ENCODE measurements at regions not wholly inside any gene's neighbourhood (a gene's known extent, or its start where the extent isn't known, plus 50 kb on each side); places are given as distances from the start of the nearest gene placed in this dataset.

- TF ChIP-seq, protein P1, sequence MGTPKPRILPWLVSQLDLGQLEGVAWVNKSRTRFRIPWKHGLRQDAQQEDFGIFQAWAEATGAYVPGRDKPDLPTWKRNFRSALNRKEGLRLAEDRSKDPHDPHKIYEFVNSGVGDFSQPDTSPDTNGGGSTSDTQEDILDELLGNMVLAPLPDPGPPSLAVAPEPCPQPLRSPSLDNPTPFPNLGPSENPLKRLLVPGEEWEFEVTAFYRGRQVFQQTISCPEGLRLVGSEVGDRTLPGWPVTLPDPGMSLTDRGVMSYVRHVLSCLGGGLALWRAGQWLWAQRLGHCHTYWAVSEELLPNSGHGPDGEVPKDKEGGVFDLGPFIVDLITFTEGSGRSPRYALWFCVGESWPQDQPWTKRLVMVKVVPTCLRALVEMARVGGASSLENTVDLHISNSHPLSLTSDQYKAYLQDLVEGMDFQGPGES (IDR thresholded peaks at IDR 0.05; ENCODE audit: low read depth, low read length), result no peak
- TF ChIP-seq FOSL2 (IDR thresholded peaks at IDR 0.05; ENCODE audit: borderline replicate concordance, low read depth) (no peak), YY1 (IDR thresholded peaks at IDR 0.05; ENCODE audit: low read depth) (no peak)
- TF ChIP-seq, protein P2, sequence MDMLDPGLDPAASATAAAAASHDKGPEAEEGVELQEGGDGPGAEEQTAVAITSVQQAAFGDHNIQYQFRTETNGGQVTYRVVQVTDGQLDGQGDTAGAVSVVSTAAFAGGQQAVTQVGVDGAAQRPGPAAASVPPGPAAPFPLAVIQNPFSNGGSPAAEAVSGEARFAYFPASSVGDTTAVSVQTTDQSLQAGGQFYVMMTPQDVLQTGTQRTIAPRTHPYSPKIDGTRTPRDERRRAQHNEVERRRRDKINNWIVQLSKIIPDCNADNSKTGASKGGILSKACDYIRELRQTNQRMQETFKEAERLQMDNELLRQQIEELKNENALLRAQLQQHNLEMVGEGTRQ (IDR thresholded peaks at IDR 0.05; ENCODE audit: borderline replicate concordance, low read depth, low read length), result no peak
Observed at GRCh38 chr11:29281271-29281777, 735.5 kb downstream of the KCNA4 start (continued).

DNA sequence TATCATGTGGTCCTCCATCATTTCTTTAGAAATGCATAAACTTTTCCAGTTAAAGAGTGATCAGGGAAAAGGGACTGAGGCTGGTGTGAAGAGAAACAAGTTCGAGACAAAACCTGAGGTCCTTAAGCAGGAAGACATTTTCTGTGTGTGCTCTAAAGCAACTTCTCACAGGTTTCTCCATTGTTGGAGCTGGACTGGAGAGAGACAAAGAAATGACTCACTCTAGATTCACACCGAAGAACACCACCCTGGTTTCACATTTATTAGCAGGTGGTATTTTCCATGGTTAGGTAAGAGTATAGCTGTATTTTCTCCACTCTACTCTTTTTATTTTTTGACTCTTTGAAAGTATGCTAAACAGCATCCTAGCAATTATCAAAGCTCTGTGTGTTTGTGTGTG, 736.4 kb downstream of the KCNA4 start:
- Histone ChIP-seq H3K9me3 (no peaks in the 10 kb centered on the region), H3K27me3 (ENCODE audit: insufficient read depth) (no peaks in the 10 kb centered on the region), H3K27ac (ENCODE audit: low read depth in 2 of 2, low read length in 1 of 2) (peak overlapping the region in 1 of 2 experiments; percentile 85; a peak in 2 of 4 replicates), H3K4me2 (peak overlapping the region; percentile 31), H2AFZ (ENCODE audit: low read depth) (peak overlapping the region; percentile 66), H3F3A (replicated peaks; ENCODE audit: insufficient read depth) (no peaks in the 10 kb centered on the region), H4K20me1 (ENCODE audit: insufficient read depth) (no peaks in the 10 kb centered on the region), H3K36me3 (replicated peaks in 1 of 2; ENCODE audit: control insufficient read depth in 1 of 2, insufficient read depth in 2 of 2, low read length in 1 of 2) (no peaks in the 10 kb centered on the region), H3K79me2 (ENCODE audit: insufficient read depth) (no peaks in the 10 kb centered on the region), H3K4me3 (ENCODE audit: low read depth in 2 of 2, low read length in 1 of 2) (peak overlapping the region in 1 of 2 experiments; percentile 12; a peak in 1 of 4 replicates), H3K4me1 (ENCODE audit: control insufficient read depth in 1 of 2, insufficient read depth in 2 of 2, low read depth in 1 of 2, low read length in 1 of 2) (peaks cover 0 to 21% of the 10 kb centered on the region in 2 experiments; a peak in 3 of 4 replicates), H3K9ac (peak overlapping the region; percentile 52), H3K9me2 (no peaks in the 10 kb centered on the region)
- ChIA-PET CTCF (no interaction called here), POLR2A (no interaction called here)
- TF ChIP-seq GATA2 (CRISPR knock-in tag; IDR thresholded peaks at IDR 0.05) (no peak), SMC3 (IDR thresholded peaks at IDR 0.05; ENCODE audit: low read depth, low read length) (no peak), POLR2AphosphoS5 (IDR thresholded peaks at IDR 0.05; ENCODE audit: low read depth, low read length) (0 out of 2 replicates have a peak, but pooled peaks have one; percentile 14), FOSL2 (IDR thresholded peaks at IDR 0.05; ENCODE audit: borderline replicate concordance, low read depth) (peak; percentile 44; the same call in 1 of the 2 replicates), JUND (IDR thresholded peaks at IDR 0.05) (0 out of 2 replicates have a peak, but pooled peaks have one; percentile 7)
- DNase-seq, result no peak
- WGBS (ENCODE audit: low lambda C conversion rate), result 18% methylated on average over 2 of the region's 2 CpGs

DNA sequence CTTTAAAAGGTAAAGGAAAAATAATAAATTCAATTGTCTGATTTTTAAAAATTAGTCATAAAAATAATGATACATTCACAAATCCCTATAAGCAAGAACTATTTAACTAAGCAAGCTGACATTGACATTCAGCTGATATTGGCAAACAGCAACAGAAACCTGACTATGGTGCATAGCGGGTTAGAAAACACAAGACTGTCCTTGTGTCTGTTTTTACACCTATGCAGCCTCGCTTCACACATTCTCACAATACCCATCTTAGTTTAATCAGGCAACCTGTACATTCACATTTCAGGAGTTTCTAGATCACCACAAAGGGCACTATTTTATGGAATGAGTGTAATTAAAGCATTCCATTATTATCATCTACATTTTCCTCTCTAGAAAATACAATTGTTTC, 737.1 kb downstream of the KCNA4 start:
- Histone ChIP-seq H3F3A (replicated peaks; ENCODE audit: insufficient read depth) (no peaks in the 10 kb centered on the region), H4K20me1 (ENCODE audit: insufficient read depth) (no peaks in the 10 kb centered on the region), H3K27me3 (ENCODE audit: insufficient read depth) (no peaks in the 10 kb centered on the region), H3K36me3 (replicated peaks in 1 of 2; ENCODE audit: control insufficient read depth in 1 of 2, insufficient read depth in 2 of 2, low read length in 1 of 2) (no peaks in the 10 kb centered on the region), H3K4me3 (ENCODE audit: low read depth in 2 of 2, low read length in 1 of 2) (peak overlapping the region in 1 of 2 experiments; percentile 12; a peak in 1 of 4 replicates), H2AFZ (ENCODE audit: low read depth) (peak overlapping the region; percentile 66), H3K4me2 (peak overlapping the region; percentile 31), H3K79me2 (ENCODE audit: insufficient read depth) (no peaks in the 10 kb centered on the region), H3K9me3 (no peaks in the 10 kb centered on the region), H3K4me1 (ENCODE audit: control insufficient read depth in 1 of 2, insufficient read depth in 2 of 2, low read depth in 1 of 2, low read length in 1 of 2) (peaks cover 0 to 21% of the 10 kb centered on the region in 2 experiments; a peak in 3 of 4 replicates), H3K9me2 (no peaks in the 10 kb centered on the region), H3K9ac (peak overlapping the region; percentile 52), H3K27ac (ENCODE audit: low read depth in 2 of 2, low read length in 1 of 2) (peak overlapping the region in 1 of 2 experiments; percentile 85; a peak in 2 of 4 replicates)
- CTCF ChIA-PET, result no interaction called here
- WGBS (ENCODE audit: low lambda C conversion rate), result 68% methylated on average over 2 of the region's 2 CpGs
- TF ChIP-seq RFX5 (IDR thresholded peaks at IDR 0.05; ENCODE audit: low read length) (no peak), POLR2AphosphoS5 (IDR thresholded peaks at IDR 0.05; ENCODE audit: low read depth, low read length) (no peak), MXI1 (IDR thresholded peaks at IDR 0.05; ENCODE audit: low read depth, low read length) (no peak), NRF1 (IDR thresholded peaks at IDR 0.05; ENCODE audit: low read depth, low read length) (no peak), MEF2A (IDR thresholded peaks at IDR 0.05; ENCODE audit: borderline replicate concordance, low read depth) (no peak)
- TF ChIP-seq, protein P3, sequence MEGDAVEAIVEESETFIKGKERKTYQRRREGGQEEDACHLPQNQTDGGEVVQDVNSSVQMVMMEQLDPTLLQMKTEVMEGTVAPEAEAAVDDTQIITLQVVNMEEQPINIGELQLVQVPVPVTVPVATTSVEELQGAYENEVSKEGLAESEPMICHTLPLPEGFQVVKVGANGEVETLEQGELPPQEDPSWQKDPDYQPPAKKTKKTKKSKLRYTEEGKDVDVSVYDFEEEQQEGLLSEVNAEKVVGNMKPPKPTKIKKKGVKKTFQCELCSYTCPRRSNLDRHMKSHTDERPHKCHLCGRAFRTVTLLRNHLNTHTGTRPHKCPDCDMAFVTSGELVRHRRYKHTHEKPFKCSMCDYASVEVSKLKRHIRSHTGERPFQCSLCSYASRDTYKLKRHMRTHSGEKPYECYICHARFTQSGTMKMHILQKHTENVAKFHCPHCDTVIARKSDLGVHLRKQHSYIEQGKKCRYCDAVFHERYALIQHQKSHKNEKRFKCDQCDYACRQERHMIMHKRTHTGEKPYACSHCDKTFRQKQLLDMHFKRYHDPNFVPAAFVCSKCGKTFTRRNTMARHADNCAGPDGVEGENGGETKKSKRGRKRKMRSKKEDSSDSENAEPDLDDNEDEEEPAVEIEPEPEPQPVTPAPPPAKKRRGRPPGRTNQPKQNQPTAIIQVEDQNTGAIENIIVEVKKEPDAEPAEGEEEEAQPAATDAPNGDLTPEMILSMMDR (IDR thresholded peaks at IDR 0.05), result no peak
- DNase-seq, result no peak
- POLR2A ChIA-PET, result no interaction called here
